Naive thymus-derived CD4-positive, alpha-beta T cell (primary cell): ENCODE measurements at regions not wholly inside any gene's neighbourhood (a gene's known extent, or its start where the extent isn't known, plus 50 kb on each side); places are given as distances from the start of the nearest gene placed in this dataset.

Experiments
- ATAC-seq: fragments of 150-1000 bp; cut with Tn5 transposase; 2 replicates; pipeline ENCODE4 v1.10.0; 2021; ENCODE audit warnings: mild to moderate bottlenecking, moderate library complexity
- CTCF ChIA-PET: fragments of 350-600 bp; sonication (Branson Sonifier 250); formaldehyde crosslinking; loops from one replicate; lab custom pipeline; 2021; ENCODE audit warnings: antibody characterized with exemption; lab: Charles Lee
- POLR2A ChIA-PET: fragments of 350-600 bp; sonication (Branson Sonifier 250); formaldehyde crosslinking; loops from one replicate; lab custom pipeline; 2021; ENCODE audit warnings: antibody characterized with exemption, inconsistent platforms; lab: Charles Lee
- DNase-seq, 9 donors: peaks; one replicate each; pipeline versions ENCODE4 v3.0.0 to v3.0.0-alpha.2; 2020 to 2022; ENCODE audit warnings: mixed read lengths in 1 of 9
- H3K27ac ChIP-seq: one replicate; pipeline ENCODE4 v1.7.0; 2013; ENCODE audit warnings: mild to moderate bottlenecking, low read depth, low read length, moderate library complexity
- H3K27me3 ChIP-seq, 2 donors: one replicate each; pipeline ENCODE4 v1.7.0; 2013; ENCODE audit warnings: low read length in 2 of 2, mild to moderate bottlenecking in 2 of 2, moderate library complexity in 2 of 2; ENCODE audit not compliant: control insufficient read depth in 2 of 2, insufficient read depth in 2 of 2
- H3K36me3 ChIP-seq, 3 experiments: 1 replicate in 2 of 3; 2 replicates in 1 of 3; pipeline ENCODE4 v1.7.0; 2013; ENCODE audit warnings: low read length in 3 of 3, mild to moderate bottlenecking in 3 of 3, moderate library complexity in 1 of 3; ENCODE audit not compliant: insufficient read depth in 3 of 3, control insufficient read depth in 2 of 3
- H3K4me1 ChIP-seq, 2 donors: one replicate each; pipeline ENCODE4 v1.7.0; 2013; ENCODE audit warnings: low read length in 2 of 2, mild to moderate bottlenecking in 2 of 2, moderate library complexity in 1 of 2; ENCODE audit not compliant: control insufficient read depth in 2 of 2, insufficient read depth in 2 of 2
- H3K4me3 ChIP-seq: 2 replicates; pipeline ENCODE4 v1.7.0; 2013; ENCODE audit warnings: mild to moderate bottlenecking, low read length
- H3K9me3 ChIP-seq, 3 experiments: 1 replicate in 2 of 3; 2 replicates in 1 of 3; pipeline ENCODE4 v1.7.0; 2013; ENCODE audit warnings: low read length in 3 of 3; ENCODE audit not compliant: control insufficient read depth in 2 of 3
- H3K27ac Mint-ChIP-seq, 9 donors: one replicate each; pipeline ENCODE4 v1.8.0; 2020 to 2022; ENCODE audit warnings: mixed read lengths in 9 of 9, mild to moderate bottlenecking in 8 of 9, moderate library complexity in 5 of 9, inconsistent platforms in 2 of 9
- H3K27me3 Mint-ChIP-seq, 5 donors: one replicate each; pipeline ENCODE4 v1.8.0; 2021 to 2022; ENCODE audit warnings: mixed read lengths in 5 of 5, mild to moderate bottlenecking in 1 of 5
- H3K36me3 Mint-ChIP-seq, 5 donors: one replicate each; pipeline ENCODE4 v1.8.0; 2020 to 2022; ENCODE audit warnings: mixed read lengths in 5 of 5, mild to moderate bottlenecking in 3 of 5, inconsistent platforms in 1 of 5
- H3K4me1 Mint-ChIP-seq, 7 donors: one replicate each; pipeline ENCODE4 v1.8.0; 2020 to 2022; ENCODE audit warnings: mixed read lengths in 7 of 7, mild to moderate bottlenecking in 3 of 7, inconsistent platforms in 1 of 7
- H3K4me3 Mint-ChIP-seq, 10 donors: one replicate each; pipeline ENCODE4 v1.8.0; 2020 to 2022; ENCODE audit warnings: mild to moderate bottlenecking in 10 of 10, mixed read lengths in 10 of 10, moderate library complexity in 6 of 10, inconsistent platforms in 2 of 10
- H3K9me3 Mint-ChIP-seq, 11 donors: one replicate each; pipeline ENCODE4 v1.8.0; 2020 to 2022; ENCODE audit warnings: mixed read lengths in 11 of 11, mild to moderate bottlenecking in 4 of 11, inconsistent platforms in 1 of 11, moderate library complexity in 1 of 11
- intact Hi-C, 2 donors: fragments of 100-400 bp; cut with micrococcal nuclease; formaldehyde crosslinking; loops; one replicate each; pipeline ENCODE4 v1.15.1; 2023

DNA sequence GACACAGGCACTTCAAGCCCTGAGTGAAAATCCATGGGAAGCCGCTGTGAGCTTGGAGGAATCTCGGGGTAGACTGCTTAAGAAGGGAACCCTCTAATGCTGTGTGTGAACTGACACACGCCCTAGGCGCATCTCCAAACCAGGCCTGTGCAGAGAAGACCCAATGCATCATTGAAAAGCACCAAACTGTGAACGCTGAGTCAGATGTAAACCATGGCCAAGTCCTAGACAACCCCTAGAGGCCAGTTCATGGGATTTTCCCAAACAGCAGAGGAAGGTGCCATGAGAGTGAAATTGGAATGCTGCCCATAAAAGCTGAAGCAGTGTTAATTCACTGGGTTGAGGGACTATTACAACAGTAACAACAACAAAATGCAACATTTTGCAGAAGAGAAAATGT lies 296.5 kb downstream of the SMOC2 start:
- DNase-seq, result no peak
- H3K27me3 ChIP-seq, result no peaks in the 10 kb centered on the region
- H3K36me3 Mint-ChIP-seq, result peaks cover 0 to 3% (median 0%) of the 10 kb centered on the region in 5 donors
- no peak overlapping the region for H3K4me3 ChIP-seq
- no peaks in the 10 kb centered on the region for H3K4me1 ChIP-seq
- peaks cover 0 to 10% (median 0%) of the 10 kb centered on the region in 3 experiments for H3K9me3 ChIP-seq
- no peak overlapping the region for H3K27ac ChIP-seq
- H3K9me3 Mint-ChIP-seq, result peaks cover 0 to 41% (median 12%) of the 10 kb centered on the region in 11 donors
- peaks cover 0 to 8% (median 0%) of the 10 kb centered on the region in 5 donors for H3K27me3 Mint-ChIP-seq
- ATAC-seq, result no peak
- ChIA-PET CTCF (no interaction called here), POLR2A (no interaction called here)
- no peaks in the 10 kb centered on the region for H3K4me1 Mint-ChIP-seq
- H3K36me3 ChIP-seq, result no peaks in the 10 kb centered on the region
- intact Hi-C loops, result no loop called here
- H3K4me3 Mint-ChIP-seq, result no peak overlapping the region
- no peak overlapping the region for H3K27ac Mint-ChIP-seq

DNA sequence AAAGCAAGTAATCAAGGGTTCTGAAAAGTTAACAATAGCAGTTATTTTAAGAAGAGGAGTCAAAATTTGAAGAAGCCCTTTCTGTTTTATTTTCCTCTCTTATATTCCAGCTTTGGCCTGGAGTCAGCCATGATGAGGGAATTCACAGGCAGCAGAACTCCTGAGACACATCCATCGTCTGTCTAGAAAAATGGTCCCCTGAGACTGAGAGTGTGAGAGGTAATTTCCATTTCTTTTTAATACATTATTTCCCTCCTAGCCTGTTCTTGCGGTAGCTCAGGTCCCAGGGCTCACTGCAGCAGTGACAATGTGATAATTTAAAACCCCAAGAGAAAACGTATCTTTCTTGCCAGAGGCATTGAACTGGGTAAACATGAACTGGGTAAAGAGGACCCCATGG lies 296.0 kb downstream of the SMOC2 start:
- intact Hi-C loops, result no loop called here
- H3K27me3 Mint-ChIP-seq, result peaks cover 0 to 7% (median 0%) of the 10 kb centered on the region in 5 donors
- H3K27me3 ChIP-seq, result no peaks in the 10 kb centered on the region

DNA sequence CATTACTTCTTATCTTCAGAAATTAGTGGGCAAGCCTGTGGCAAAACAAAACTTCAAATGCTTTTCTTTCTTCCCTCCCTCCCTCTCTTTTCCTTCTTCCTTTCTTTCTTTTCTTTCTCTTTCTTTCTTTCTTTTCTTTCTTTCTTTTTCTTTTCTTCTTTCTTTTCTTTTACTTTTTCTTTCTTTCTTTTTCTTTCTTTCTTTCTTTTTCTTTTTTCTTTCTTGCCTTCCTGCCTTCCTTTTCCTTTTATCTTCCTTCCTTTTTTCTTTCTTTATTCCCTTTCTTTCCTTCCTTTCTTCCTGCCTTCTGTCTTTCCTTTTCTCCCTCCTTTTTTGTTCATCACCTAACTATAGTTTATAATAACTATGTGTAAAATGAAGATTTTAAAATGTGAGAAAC lies 295.1 kb downstream of the SMOC2 start:
- H3K4me1 Mint-ChIP-seq, result no peaks in the 10 kb centered on the region
- Histone ChIP-seq H3K9me3 (peaks cover 0 to 10% (median 0%) of the 10 kb centered on the region in 3 experiments), H3K27ac (no peak overlapping the region), H3K4me3 (no peak overlapping the region), H3K27me3 (no peaks in the 10 kb centered on the region), H3K36me3 (no peaks in the 10 kb centered on the region), H3K4me1 (no peaks in the 10 kb centered on the region)
- H3K4me3 Mint-ChIP-seq, result no peak overlapping the region
- no peak overlapping the region for H3K27ac Mint-ChIP-seq
- ATAC-seq (no peak), DNase-seq (no peak)
- H3K36me3 Mint-ChIP-seq, result no peaks in the 10 kb centered on the region
- peaks cover 0 to 10% (median 0%) of the 10 kb centered on the region in 5 donors for H3K27me3 Mint-ChIP-seq
- POLR2A ChIA-PET, result no interaction called here
- CTCF ChIA-PET, result no interaction called here
- intact Hi-C loops, result no loop called here
- H3K9me3 Mint-ChIP-seq, result peaks cover 0 to 38% (median 10%) of the 10 kb centered on the region in 11 donors

More for the DNA sequence above, 296.0 kb downstream of the SMOC2 start:
- ChIA-PET CTCF (no interaction called here), POLR2A (no interaction called here)
- no peak overlapping the region for H3K27ac ChIP-seq
- H3K9me3 Mint-ChIP-seq, result peaks cover 0 to 38% (median 10%) of the 10 kb centered on the region in 11 donors
- H3K27ac Mint-ChIP-seq, result no peak overlapping the region
- peaks cover 0 to 10% (median 0%) of the 10 kb centered on the region in 3 experiments for H3K9me3 ChIP-seq
- no peak overlapping the region for H3K4me3 Mint-ChIP-seq
- H3K4me1 Mint-ChIP-seq, result no peaks in the 10 kb centered on the region
- ATAC-seq (no peak), DNase-seq (no peak)
- H3K36me3 Mint-ChIP-seq, result no peaks in the 10 kb centered on the region
- H3K4me3 ChIP-seq, result no peak overlapping the region
- no peaks in the 10 kb centered on the region for H3K36me3 ChIP-seq
- H3K4me1 ChIP-seq, result no peaks in the 10 kb centered on the region

DNA sequence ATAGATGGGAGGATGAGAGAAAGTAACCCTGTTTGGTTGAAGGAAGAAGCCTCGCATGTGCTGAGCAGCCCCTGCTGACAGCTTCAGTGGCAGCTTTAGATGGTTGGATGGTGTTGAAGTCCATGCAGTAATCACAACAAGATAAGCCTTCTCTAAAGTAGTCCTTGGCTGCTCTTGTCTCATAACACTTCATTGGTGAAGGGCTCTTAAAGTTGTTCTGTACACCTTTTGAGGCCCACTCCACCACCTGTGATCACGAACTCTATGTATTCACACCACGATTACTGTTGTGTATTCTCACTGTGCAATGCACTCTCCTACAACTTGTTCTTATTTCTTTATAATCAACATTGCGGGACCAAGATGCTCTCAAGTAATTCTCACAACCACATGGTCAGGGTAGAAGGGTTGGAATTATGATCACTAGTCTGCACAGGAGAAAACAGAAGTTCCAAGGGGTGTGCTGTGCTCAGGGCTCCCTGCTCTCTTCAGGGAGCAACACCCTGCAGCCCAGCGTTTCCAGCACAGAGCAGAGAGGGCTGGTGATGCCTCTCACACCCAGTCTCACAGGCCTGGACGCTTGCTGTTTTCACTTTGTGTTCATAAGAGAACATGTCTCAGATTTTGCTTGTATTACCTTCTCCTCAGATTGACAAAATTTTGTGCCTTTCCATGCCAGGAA lies 294.4 kb downstream of the SMOC2 start:
- H3K4me1 ChIP-seq, result no peaks in the 10 kb centered on the region
- H3K36me3 ChIP-seq, result no peaks in the 10 kb centered on the region
- peaks cover 0 to 9% (median 0%) of the 10 kb centered on the region in 5 donors for H3K27me3 Mint-ChIP-seq
- peaks cover 0 to 10% (median 0%) of the 10 kb centered on the region in 3 experiments for H3K9me3 ChIP-seq
- no peak for ATAC-seq
- H3K36me3 Mint-ChIP-seq, result no peaks in the 10 kb centered on the region
- no peaks in the 10 kb centered on the region for H3K27me3 ChIP-seq
- intact Hi-C loops, result no loop called here
- ChIA-PET CTCF (no interaction called here), POLR2A (no interaction called here)
- H3K9me3 Mint-ChIP-seq, result peaks cover 0 to 38% (median 10%) of the 10 kb centered on the region in 11 donors
- no peak overlapping the region for H3K4me3 ChIP-seq
- H3K27ac ChIP-seq, result no peak overlapping the region
- no peak overlapping the region for H3K27ac Mint-ChIP-seq
- H3K4me3 Mint-ChIP-seq, result no peak overlapping the region
- DNase-seq, result no peak
- H3K4me1 Mint-ChIP-seq, result no peaks in the 10 kb centered on the region

DNA sequence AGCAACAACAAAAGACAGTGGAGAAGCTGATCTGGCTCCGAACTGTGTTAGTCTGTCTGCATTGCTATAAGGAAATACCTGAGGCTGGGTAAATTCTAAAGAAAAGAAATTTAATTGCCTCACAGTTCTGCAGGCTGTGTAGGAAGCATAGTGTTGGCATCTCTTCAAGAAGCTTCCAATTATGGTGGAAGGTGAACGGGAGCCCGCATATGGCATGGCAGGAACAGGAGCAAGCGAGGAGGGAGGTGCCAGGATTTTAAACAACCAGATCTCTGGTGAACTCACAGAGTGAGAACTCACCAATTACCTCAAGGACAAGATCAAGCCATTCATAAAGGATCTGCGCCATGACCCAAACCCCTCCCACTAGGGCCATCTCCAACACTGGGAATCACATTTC lies 293.5 kb downstream of the SMOC2 start:
- DNase-seq, result no peak
- Histone ChIP-seq H3K27me3 (no peaks in the 10 kb centered on the region), H3K36me3 (no peaks in the 10 kb centered on the region), H3K27ac (no peak overlapping the region), H3K4me1 (no peaks in the 10 kb centered on the region), H3K9me3 (peaks cover 0 to 10% (median 0%) of the 10 kb centered on the region in 3 experiments), H3K4me3 (no peak overlapping the region)
- H3K4me3 Mint-ChIP-seq, result no peak overlapping the region
- no peak for ATAC-seq
- intact Hi-C loops, result no loop called here
- CTCF ChIA-PET, result no interaction called here
- H3K27me3 Mint-ChIP-seq, result peaks cover 0 to 16% (median 4%) of the 10 kb centered on the region in 5 donors
- POLR2A ChIA-PET, result no interaction called here
- peaks cover 0 to 30% (median 10%) of the 10 kb centered on the region in 11 donors for H3K9me3 Mint-ChIP-seq
- no peaks in the 10 kb centered on the region for H3K36me3 Mint-ChIP-seq
- no peaks in the 10 kb centered on the region for H3K4me1 Mint-ChIP-seq
- no peak overlapping the region for H3K27ac Mint-ChIP-seq

DNA sequence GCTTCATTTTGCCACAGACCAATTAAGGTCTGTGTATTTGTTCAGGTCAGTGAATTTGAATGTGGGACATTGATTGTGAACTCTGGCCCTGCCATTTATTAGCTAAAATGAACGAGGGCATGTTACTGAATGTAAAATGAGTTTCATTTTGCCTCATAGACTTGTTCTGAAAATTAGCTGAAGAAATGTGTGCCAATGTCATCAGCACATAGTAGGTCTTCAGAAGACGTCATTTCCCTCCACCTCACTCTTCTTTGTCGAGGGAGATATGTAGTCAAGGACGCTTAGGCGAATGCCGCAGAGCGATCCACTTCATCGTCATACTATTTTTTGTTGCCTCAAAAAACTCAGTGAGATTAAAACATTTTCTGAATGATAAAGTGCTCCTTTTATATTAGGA lies 291.7 kb downstream of the SMOC2 start:
- Histone ChIP-seq H3K36me3 (no peaks in the 10 kb centered on the region), H3K27me3 (no peaks in the 10 kb centered on the region), H3K4me3 (no peak overlapping the region), H3K9me3 (peaks cover 0 to 8% (median 0%) of the 10 kb centered on the region in 3 experiments), H3K4me1 (no peaks in the 10 kb centered on the region), H3K27ac (no peak overlapping the region)
- no peak overlapping the region for H3K4me3 Mint-ChIP-seq
- H3K9me3 Mint-ChIP-seq, result peaks cover 0 to 15% (median 3%) of the 10 kb centered on the region in 11 donors
- ATAC-seq (no peak), DNase-seq (no peak)
- POLR2A ChIA-PET, result no interaction called here
- intact Hi-C loops, result no loop called here
- H3K27me3 Mint-ChIP-seq, result peaks cover 0 to 16% (median 4%) of the 10 kb centered on the region in 5 donors
- CTCF ChIA-PET, result interaction anchor here (0.6 kb wide), 1 partner anchor 432 kb away, joined by 3 read pairs; no protein-coding TSS in a partner anchor
- H3K4me1 Mint-ChIP-seq, result no peaks in the 10 kb centered on the region
- no peak overlapping the region for H3K27ac Mint-ChIP-seq
- no peaks in the 10 kb centered on the region for H3K36me3 Mint-ChIP-seq
